Astrocyte (in vitro differentiated cells and primary cell): ENCODE measurements at regions not wholly inside any gene's neighbourhood (a gene's known extent, or its start where the extent isn't known, plus 50 kb on each side); places are given as distances from the start of the nearest gene placed in this dataset.

Experiments
- EZH2 ChIP-seq: IDR thresholded peaks from 2 replicates; pipeline ENCODE4 v1.6.1; 2012; ENCODE audit warnings: mild to moderate bottlenecking, low read length, inconsistent platforms; ENCODE audit not compliant: insufficient read depth
- TF ChIP-seq, protein P1 (sequence below): IDR thresholded peaks from 2 replicates; pipeline ENCODE4 v1.5.1; 2011; ENCODE audit warnings: low read depth, mild to moderate bottlenecking, inconsistent platforms, low read length, moderate library complexity; ENCODE audit not compliant: insufficient read depth

DNA sequence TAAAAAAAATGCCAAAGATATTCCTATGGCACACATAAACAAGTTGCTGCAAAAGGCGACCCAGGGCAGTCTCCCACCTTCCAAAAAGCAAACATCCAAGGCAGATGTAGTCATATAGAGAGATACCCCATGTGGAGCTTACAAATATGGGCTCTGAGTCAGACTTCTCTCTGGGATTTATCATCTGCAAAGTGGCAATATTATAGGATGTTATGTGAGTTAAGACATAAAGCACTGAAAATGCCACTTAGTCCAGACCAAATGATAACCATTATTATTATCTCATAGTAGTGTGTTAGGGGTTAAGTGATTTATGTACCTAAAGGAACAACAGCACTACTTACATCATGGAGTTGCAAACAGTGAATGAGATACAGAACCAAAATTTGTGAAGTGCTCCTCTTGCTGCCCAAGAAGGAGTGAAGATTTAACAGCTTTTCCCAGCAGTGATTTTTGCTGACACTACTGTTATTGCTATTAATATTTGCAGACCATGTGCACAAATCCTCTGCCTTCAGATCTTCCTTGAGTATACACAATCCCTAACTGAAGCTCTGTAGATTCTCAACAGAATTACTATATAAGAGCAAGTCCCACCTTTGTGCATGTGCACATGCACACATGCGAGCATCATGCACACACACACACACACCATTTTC, 560.0 kb upstream of the SALL1 start:
- TF ChIP-seq, protein P1, sequence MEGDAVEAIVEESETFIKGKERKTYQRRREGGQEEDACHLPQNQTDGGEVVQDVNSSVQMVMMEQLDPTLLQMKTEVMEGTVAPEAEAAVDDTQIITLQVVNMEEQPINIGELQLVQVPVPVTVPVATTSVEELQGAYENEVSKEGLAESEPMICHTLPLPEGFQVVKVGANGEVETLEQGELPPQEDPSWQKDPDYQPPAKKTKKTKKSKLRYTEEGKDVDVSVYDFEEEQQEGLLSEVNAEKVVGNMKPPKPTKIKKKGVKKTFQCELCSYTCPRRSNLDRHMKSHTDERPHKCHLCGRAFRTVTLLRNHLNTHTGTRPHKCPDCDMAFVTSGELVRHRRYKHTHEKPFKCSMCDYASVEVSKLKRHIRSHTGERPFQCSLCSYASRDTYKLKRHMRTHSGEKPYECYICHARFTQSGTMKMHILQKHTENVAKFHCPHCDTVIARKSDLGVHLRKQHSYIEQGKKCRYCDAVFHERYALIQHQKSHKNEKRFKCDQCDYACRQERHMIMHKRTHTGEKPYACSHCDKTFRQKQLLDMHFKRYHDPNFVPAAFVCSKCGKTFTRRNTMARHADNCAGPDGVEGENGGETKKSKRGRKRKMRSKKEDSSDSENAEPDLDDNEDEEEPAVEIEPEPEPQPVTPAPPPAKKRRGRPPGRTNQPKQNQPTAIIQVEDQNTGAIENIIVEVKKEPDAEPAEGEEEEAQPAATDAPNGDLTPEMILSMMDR: no peak
- no peak for TF ChIP-seq EZH2
